Lower lobe of right lung (tissue), 2 donors: ENCODE measurements at regions not wholly inside any gene's neighbourhood (a gene's known extent, or its start where the extent isn't known, plus 50 kb on each side); places are given as distances from the start of the nearest gene placed in this dataset.

Experiments
- ATAC-seq, 2 donors: fragments of 200-7000 bp; cut with Tn5 transposase; one replicate each; pipeline ENCODE4 v1.9.1; 2020 to 2022; ENCODE audit warnings: mild to moderate bottlenecking in 2 of 2, moderate library complexity in 2 of 2
- DNase-seq: peaks from one replicate; pipeline ENCODE4 v3.0.0-alpha.2; 2020
- H3K27ac ChIP-seq: fragments of 200-600 bp; one replicate; pipeline ENCODE4 v1.8.0; 2022
- H3K27me3 ChIP-seq: fragments of 200-600 bp; one replicate; pipeline ENCODE4 v1.8.0; 2022; ENCODE audit warnings: low read depth
- H3K36me3 ChIP-seq: fragments of 200-600 bp; one replicate; pipeline ENCODE4 v1.8.0; 2022; ENCODE audit warnings: mild to moderate bottlenecking
- H3K4me1 ChIP-seq: fragments of 200-600 bp; one replicate; pipeline ENCODE4 v1.8.0; 2022
- H3K4me3 ChIP-seq: fragments of 200-600 bp; one replicate; pipeline ENCODE4 v1.8.0; 2022; ENCODE audit warnings: mild to moderate bottlenecking
- H3K9me3 ChIP-seq: fragments of 200-600 bp; one replicate; pipeline ENCODE4 v1.8.0; 2022
- intact Hi-C: fragments of 100-400 bp; cut with DNase I; formaldehyde crosslinking; loops from one replicate; pipeline ENCODE4 v1.11.0; 2022
- TF ChIP-seq, protein P1 (sequence below): fragments of 200-600 bp; IDR thresholded peaks from one replicate; pipeline ENCODE4 v1.8.0; 2022; ENCODE audit warnings: antibody characterized with exemption, mild to moderate bottlenecking
- donor health status: DM: no; HTN: yes; CAD: no; lungs with severe emphysema.

DNA sequence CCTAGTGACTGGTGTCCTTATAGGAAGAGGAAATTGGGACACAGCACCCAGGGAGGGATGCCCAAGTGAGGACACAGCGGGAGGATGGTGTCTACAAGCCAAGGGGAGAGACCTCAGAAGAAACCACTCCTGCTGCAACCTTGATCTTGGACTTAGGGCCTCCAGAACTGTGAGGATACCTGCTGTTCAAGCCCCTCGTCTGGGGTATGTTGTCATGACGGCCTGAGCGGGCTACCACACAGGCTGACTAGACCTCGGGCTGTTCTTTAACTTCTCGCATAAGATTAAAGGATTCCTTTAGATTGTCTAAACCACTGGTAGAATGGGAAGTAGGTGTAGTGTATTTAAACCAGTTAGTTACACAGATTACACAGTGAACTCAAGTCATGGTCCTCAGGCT, 138.3 kb downstream of the ASB1 start:
- H3K9me3 ChIP-seq, result no peaks in the 10 kb centered on the region
- TF ChIP-seq, protein P1, sequence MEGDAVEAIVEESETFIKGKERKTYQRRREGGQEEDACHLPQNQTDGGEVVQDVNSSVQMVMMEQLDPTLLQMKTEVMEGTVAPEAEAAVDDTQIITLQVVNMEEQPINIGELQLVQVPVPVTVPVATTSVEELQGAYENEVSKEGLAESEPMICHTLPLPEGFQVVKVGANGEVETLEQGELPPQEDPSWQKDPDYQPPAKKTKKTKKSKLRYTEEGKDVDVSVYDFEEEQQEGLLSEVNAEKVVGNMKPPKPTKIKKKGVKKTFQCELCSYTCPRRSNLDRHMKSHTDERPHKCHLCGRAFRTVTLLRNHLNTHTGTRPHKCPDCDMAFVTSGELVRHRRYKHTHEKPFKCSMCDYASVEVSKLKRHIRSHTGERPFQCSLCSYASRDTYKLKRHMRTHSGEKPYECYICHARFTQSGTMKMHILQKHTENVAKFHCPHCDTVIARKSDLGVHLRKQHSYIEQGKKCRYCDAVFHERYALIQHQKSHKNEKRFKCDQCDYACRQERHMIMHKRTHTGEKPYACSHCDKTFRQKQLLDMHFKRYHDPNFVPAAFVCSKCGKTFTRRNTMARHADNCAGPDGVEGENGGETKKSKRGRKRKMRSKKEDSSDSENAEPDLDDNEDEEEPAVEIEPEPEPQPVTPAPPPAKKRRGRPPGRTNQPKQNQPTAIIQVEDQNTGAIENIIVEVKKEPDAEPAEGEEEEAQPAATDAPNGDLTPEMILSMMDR, result no peak
- DNase-seq (no peak), ATAC-seq (no peak)
- H3K36me3 ChIP-seq, result no peaks in the 10 kb centered on the region
- no peak overlapping the region for H3K4me3 ChIP-seq
- peaks cover 20% of the 10 kb centered on the region for H3K4me1 ChIP-seq
- H3K27me3 ChIP-seq, result no peaks in the 10 kb centered on the region
- no peak overlapping the region for H3K27ac ChIP-seq
- intact Hi-C loops, result no loop called here

DNA sequence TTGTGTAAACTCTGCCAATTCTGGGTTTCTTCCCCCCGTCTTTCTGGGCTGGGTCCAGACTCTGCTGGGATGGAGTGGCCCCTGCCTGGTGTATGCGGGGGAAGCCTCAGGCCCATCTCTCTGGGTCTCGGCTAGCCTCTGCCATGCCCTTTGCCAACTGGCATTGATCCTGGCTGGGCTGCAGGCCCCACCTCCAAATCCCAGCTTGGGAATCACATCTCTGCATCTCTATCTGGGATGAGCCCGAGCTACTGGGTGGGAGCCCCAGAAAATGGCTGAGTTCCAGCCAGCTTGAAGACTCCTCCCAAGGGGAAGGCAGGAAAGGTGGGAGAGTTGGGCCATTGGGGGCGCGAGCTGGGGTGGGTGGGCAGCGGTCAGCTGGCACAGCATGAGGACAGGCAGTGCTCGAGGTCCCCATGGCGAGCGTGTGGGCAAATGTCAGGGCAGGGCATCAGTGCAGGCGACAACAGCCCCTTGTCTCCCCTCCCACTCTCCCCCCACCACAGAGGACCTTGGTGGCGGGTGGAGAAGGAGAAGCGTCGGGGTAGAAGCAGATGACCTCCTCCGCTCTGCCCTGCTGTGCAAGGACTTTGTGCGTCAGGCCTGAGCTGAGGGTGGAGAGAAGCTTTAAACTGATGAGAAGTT, 139.4 kb downstream of the ASB1 start:
- no peaks in the 10 kb centered on the region for H3K27me3 ChIP-seq
- DNase-seq (no peak), ATAC-seq (no peak)
- H3K4me1 ChIP-seq, result peaks cover 20% of the 10 kb centered on the region
- H3K27ac ChIP-seq, result no peak overlapping the region
- TF ChIP-seq, protein P1, result no peak
- H3K4me3 ChIP-seq, result no peak overlapping the region
- no peaks in the 10 kb centered on the region for H3K36me3 ChIP-seq
- intact Hi-C loops, result no loop called here
- no peaks in the 10 kb centered on the region for H3K9me3 ChIP-seq

DNA sequence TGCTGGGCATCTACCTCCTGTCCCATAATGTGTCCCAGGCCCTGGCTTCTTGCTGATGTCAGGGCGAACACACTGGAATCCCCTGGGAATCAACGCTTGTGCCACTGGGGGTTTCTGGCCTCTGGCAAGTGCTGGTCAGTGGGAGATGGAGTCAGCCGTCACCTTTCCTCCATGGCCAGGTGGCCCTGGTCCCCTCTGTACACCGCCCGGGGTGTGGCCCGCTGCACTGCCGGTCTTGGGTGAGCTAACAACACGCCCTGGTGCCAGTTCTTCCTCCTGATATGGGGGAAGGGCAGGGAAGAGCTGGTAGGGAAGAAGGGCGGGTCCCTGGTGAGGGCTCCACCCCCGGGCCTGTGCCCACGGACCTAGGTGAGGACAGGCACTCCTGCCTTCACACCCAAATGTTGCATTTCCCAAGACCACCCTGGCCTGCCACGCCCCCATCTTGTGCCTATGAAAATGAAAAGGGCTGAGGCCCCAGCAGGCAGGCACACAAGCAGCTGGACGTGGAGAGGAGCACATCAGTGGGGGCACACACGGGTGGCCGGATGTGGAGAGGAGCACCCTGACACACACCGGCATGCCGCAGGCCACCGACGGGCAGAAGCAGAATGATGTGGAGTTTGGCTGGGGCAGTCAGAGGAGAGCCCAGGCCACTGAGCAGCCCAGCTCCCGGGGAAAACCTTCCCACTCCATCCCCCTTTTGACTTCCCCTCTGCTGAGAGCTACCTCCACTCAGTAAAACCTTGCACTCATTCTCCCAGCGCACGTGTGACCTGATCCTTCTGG, 140.5 kb downstream of the ASB1 start:
- no peak overlapping the region for H3K4me3 ChIP-seq
- TF ChIP-seq, protein P1, result no peak
- no peaks in the 10 kb centered on the region for H3K27me3 ChIP-seq
- ATAC-seq, result peak; percentile 17 to 23
- H3K4me1 ChIP-seq, result peaks cover 20% of the 10 kb centered on the region
- peak; percentile 63 for DNase-seq
- no peaks in the 10 kb centered on the region for H3K36me3 ChIP-seq
- intact Hi-C loops, result no loop called here
- H3K9me3 ChIP-seq, result no peaks in the 10 kb centered on the region
- no peak overlapping the region for H3K27ac ChIP-seq

DNA sequence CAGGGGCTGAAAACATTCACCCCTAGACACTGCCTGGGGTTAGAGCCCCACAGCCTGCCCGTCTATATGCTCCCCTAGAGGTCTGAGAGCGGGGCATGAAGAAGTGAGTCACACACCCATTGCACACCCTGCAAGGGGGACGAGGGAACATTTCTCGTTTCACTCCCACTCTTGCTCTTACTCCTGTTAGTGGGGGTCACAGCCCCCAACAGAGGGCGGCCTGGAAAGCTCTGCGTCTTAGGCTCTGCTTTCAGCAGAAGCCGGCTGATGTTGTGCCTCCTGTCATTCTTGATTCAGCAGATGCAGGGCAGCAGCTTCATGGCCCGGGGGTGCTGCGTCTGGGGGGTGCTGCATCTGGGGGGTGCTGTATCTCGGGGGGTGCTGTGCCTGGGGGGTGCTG, 141.3 kb downstream of the ASB1 start:
- ATAC-seq, result no peak

DNA sequence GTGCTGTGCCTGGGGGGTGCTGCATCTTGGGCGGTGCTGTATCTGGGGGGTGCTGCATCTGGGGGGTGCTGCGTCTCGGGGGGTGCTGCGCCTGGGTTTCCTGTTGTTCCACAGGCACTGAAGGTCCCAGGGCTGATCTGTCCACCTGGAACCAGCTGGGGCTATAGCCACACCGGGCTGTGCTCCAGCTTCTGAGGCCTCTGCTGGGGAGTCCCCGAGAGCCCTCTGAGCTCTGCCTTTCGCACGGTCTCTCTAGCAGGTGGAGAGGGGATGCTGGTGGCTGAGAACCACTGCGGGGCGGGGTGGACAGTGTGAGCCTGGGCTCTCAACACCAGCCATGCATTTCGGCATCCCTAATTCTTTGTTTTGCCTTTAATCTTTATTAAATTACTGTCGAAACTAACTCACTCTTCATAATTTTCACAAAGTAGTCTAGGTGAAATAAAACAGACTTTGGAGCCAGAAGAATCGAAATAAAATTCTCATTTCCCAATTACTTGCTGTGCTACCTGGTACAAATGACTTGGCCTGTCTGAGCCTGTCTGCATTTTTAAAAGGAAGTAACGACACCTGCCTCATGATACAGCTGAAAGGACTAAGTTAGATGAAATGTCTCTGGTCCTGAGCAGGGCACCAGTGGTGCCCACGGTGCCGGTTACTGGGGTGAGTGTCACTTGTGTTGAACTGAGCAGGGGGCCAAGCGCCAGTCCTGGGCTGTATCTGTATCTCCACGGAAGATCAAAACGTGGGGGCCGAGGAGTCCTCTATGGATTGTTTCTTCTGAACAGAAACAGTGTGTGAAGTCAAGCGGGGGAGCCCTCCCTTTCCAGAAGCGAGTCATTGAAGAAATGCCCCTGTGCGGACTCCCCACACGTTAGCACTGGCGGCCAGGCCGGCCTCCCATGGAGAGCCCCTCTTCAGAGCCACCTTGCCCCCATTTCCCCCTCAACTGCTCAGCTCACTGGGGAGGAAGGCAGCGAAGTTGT, 142.0 kb downstream of the ASB1 start:
- no peaks in the 10 kb centered on the region for H3K9me3 ChIP-seq
- DNase-seq (no peak), ATAC-seq (peak; percentile 31 to 38)
- H3K27me3 ChIP-seq, result no peaks in the 10 kb centered on the region
- peaks cover 20% of the 10 kb centered on the region for H3K4me1 ChIP-seq
- H3K36me3 ChIP-seq, result no peaks in the 10 kb centered on the region
- intact Hi-C loops, result no loop called here
- no peak overlapping the region for H3K4me3 ChIP-seq
- TF ChIP-seq, protein P1, result no peak
- peak overlapping the region; percentile 82 for H3K27ac ChIP-seq

More for the DNA sequence above, 141.3 kb downstream of the ASB1 start:
- H3K27me3 ChIP-seq, result no peaks in the 10 kb centered on the region
- no peaks in the 10 kb centered on the region for H3K36me3 ChIP-seq
- TF ChIP-seq, protein P1, result no peak
- peaks cover 20% of the 10 kb centered on the region for H3K4me1 ChIP-seq
- H3K27ac ChIP-seq, result no peak overlapping the region
- H3K9me3 ChIP-seq, result no peaks in the 10 kb centered on the region
- intact Hi-C loops, result no loop called here
- no peak overlapping the region for H3K4me3 ChIP-seq
- no peak for DNase-seq
